CD1c-positive myeloid dendritic cell (primary cell): ENCODE measurements at regions not wholly inside any gene's neighbourhood (a gene's known extent, or its start where the extent isn't known, plus 50 kb on each side); places are given as distances from the start of the nearest gene placed in this dataset.

Experiments
- DNase-seq: peaks from one replicate; pipeline ENCODE4 v3.0.0-alpha.2; 2016; ENCODE audit errors: extremely low spot score

GRCh38 chr6:40844246-40844645 is 194.8 kb downstream of the UNC5CL start:
- DNase-seq = no peak

DNA sequence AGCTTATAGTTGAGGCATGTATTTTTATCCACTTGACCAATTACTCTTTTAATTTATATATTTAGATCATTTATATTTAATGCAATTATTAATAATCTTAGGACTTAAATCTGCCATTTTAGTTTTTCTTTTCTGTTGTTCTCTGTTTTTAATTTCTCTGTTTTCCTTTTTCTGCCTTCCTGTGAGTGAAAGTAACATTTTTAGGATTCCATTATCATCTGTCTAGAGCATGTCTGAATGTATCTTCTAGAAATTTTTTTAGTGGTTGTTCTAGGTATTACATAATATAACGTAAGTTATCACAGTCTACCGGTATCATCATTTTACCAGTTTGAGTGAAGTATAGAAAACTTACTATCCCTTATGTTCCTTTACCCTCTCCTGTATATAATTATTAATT is 197.3 kb downstream of the UNC5CL start:
- DNase-seq = no peak

DNA sequence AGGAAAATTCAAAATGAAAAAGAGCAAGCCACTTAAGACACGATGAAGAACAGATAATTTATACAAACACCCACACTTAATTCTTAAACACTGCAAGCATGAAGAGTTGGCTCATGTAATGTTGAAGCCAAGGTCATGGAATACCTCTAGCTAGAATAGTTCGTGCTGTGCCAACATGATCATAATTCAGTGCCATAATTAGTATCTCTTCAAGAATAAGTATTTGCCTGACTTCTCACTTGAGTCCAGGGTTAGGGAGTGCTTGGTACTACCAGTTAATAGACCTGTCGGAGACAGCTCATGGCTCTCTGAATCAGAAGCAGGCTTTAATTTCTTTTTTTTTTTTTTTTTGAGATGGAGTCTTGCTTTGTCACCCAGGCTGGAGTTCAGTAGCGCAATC is 206.3 kb downstream of the UNC5CL start:
- no peak for DNase-seq

DNA sequence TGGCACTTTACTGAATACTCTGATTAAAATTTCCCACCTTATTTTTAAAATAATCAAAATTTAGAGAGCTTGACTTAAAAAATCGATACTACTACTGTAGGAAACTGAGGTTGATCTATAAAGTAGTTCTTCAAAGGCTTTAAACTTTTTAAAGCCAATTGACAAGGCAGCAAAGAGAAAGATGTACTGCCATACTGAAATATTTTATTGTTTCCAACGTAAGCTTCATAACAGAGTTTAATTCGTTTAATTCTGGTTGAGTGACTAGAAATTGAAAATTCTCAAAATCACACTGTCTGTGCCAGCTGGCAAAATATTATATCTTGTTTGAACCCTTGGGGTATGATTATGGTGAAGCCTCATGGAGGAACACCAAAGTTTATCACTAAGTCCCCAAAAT is 207.6 kb downstream of the UNC5CL start:
- no peak for DNase-seq

- no peak for DNase-seq
Measured at GRCh38 chr6:40825102-40825501, 213.9 kb downstream of the UNC5CL start.

GRCh38 chr6:40823917-40824891 is 214.8 kb downstream of the UNC5CL start:
- peak; percentile 74 for DNase-seq

DNA sequence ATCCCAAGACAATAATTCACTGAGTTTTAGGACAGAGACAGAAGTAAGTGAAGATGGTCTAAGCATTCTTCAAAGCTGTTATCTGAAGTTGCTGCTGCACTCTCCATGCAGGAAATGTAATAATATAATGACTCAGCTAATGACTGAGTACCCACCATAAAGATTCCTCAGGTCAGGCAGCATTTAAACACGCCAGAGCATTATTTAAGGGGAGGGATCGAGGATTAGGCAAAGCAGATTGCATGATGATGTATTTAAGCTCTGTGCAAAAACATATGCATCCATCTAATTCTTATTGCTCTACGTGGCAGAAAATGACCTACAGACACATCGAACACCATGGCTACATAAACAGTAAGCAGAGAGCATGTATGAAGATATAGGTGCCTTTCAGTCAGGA is 216.4 kb downstream of the UNC5CL start:
- no peak for DNase-seq

GRCh38 chr6:40819182-40819834 is 219.7 kb downstream of the UNC5CL start:
- no peak for DNase-seq

DNA sequence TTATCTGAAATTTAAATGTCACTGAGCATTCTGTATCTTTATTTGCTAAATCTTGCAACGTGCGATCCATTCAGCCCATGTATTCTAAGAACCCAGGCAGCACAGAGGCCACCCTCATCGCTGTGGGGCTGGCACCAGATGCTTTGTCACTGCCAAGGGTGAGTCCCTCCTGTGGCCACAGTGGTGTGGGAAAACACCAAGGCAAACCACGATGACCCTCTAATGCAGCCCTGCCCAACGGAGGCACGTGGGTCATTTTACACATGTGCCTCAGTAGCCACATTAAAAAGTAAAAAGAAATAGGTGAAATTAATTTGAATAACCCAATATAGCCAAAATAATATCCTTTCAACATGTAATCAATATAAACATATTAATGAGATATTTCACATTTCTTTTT is 221.7 kb downstream of the UNC5CL start:
- no peak for DNase-seq

DNA sequence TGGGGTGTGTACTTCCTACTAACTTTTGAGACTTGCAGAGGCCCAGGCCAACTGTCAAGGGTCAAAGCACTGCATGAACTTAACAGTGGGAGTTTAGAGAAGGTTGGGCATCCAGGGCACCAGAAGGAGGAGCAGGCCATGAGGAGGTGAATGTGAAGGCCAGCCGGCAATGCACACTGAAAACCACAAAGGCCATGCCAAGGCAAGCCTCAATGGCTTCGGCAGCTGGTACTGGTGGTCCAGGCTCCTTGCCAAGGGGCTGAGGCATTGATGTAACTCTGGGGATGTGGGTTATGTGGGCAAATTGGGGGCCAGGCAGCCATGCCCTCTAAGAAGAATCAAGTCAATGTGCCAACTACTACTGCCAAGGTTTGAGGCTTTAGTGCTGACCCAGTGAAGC is 222.4 kb downstream of the UNC5CL start:
- DNase-seq = no peak

DNA sequence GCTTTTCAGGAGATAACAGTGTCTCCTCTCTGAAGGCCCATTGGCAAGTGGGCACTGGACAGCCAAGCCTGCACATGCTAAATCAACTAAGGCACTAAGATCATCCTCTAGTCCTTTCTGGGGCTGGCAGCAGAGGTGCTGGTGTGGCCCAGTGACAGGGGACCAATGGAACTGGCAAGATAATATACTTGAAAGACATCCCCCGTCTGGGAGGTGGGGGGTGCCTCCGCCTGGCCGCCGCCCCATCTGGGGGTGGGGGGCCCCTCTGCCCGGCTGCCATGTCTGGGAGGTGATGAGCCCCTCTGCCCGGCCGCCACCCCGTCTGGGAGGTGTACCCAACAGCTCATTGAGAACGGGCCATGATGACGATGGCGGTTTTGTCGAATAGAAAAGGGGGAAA is 223.3 kb downstream of the UNC5CL start:
- DNase-seq = no peak

DNA sequence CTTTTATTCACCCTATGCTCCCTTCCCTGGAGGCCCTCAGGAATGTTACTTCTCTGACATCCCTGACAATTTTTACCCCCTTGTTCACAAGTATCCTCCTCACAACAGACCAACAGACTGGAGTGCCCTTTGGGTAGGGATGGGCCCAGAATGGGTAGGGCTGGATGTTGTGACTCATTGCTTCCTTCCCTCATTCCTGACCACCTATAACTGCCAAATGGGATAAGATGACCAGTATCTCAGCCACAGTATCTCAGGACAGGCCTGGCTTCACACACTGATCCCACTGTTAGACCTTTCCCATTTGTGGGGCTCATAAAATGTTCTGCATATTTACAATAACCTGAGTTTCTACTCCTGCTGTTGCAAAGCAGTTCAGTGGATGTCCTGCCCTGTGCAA is 223.0 kb upstream of the LRFN2 start:
- no peak for DNase-seq

DNA sequence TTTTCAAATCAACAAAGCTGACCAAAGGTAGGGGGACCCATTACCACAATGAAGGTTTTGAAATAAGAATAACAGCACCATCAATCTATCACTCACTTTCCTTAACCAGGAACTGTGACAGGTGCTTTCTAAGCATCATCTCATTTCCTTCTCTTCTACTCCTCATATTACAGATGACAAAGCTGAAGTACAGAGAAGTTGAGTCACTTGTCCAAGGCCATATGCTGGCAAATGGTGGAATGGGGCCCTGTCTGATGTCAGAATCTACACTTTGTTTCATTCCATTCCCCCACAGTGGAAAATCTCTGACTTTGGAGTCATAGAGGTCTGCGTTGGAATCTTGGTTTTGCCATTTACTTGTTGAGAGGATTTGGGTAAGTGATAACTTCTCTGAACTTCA is 222.5 kb upstream of the LRFN2 start:
- DNase-seq = no peak

DNA sequence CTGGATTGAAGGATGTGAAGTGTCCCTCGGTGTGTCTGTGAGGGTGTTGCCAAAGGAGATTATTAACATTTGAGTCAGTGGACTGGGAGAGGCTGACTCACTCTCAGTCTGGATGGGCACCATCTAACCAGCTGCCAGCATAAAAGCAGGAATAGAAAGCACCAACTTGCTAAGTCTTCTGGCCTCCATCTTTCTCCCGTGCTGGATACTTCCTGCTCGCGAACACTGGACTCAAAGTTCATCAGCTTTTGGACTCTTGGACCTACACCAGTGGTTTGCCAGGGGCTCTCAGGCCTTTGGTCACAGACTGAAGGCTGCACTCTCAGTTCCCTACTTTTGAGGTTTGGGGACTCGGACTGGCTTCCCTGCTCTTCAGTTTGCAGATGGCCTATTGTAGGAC is 220.3 kb upstream of the LRFN2 start:
- peak; percentile 44 for DNase-seq

DNA sequence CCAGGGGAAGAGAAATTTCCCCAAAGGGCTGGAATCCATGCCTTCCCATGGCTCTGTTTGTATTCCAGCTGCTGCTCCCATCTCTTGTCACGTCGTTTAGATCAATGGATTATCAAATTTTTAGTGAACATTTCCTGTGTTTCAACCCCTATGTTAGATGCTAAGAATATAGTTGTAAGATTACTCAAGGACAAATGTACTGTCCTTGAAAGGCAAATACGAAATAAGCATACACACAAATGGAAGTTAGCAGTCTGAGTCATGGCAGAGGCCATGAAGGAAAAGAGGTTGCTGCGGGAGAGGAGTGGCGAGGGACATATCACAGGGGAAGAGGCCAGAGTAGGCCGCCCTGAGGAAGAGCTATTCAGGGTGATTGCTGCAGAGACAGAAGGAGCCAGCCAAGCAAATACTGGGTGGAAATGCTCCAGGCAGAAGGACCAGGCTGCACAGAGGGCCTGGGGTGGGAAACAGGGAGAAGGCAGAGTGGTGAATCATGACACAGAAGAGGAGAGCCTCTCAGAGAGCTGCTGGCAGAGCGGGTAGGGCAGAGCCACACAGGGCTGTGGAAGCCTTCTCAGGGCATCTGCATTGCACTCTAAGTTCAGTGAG is 219.2 kb upstream of the LRFN2 start:
- no peak for DNase-seq

DNA sequence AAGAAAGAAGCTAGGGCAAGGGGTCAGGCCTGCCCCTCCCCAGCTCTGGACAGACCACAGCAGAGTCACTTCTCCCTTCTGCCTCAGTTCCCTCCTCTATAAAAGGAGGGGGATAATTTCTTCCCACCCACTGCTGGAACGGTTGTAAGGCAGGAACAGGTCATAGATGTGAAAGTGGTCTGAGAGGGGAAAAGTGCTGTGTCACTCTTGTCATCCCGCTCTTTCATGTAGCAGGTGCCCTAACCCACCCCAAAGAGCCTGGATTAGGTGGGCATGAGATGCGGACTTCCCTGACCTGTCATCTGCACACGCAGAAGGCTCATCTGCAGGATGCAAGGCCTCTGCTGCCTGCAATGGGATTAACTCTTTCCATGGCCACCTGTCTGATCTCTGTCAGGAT is 218.2 kb upstream of the LRFN2 start:
- no peak for DNase-seq

- no peak for DNase-seq
Measured at GRCh38 chr6:40804905-40805304, 217.7 kb upstream of the LRFN2 start.

- peak; percentile 45 for DNase-seq
Measured at GRCh38 chr6:40803897-40804702, 216.9 kb upstream of the LRFN2 start.

- DNase-seq = no peak
Measured at GRCh38 chr6:40802481-40802880, 215.3 kb upstream of the LRFN2 start.

DNA sequence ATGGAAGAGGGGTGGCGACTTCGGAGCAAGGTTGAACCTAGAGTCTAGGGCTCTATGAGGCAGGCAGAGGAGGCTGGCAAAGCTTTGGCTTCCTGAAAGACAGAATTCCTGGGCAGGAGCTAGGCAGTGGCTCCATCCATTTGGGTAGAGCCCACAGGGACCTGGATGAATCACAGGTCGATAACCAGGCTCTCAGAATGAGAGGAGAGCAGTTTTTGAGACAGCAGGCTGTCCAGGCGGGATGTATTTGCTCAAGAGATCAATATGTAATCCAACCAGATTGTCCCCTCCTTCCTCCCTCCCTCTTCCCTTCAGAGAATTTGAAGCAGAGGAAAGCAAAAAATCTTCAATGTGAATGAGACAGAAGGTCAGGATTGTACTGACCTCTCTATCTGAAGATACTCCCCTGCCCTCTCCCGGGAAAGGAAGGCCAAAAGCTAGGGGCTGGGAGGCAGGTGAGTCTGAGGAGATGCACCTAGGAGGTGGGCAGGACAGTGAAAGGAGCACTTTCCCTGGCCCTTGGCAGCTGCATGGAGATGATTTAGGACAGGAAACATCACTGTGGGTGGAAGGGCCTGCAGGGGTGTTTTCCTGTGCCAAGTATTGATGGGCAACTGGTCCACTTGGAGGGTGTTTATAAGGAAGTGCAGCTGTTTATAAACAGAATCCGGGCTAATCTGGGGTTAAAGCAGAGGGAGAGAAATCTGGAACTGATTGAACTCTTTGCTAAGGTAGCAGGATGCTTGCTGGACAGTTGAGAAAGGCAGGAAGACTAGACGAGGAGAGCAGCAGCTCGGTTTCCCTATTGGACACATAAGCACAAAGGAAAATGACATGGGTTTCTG is 212.4 kb upstream of the LRFN2 start:
- no peak for DNase-seq
